GM20000 (cell line): ENCODE measurements at regions not wholly inside any gene's neighbourhood (a gene's known extent, or its start where the extent isn't known, plus 50 kb on each side); places are given as distances from the start of the nearest gene placed in this dataset.

Source experiments
- DNase-seq: peaks from one replicate; pipeline ENCODE4 v3.0.0; 2012; ENCODE audit warnings: low spot score
- TF ChIP-seq, protein P1 (sequence below): IDR thresholded peaks from 2 replicates; pipeline ENCODE4 v1.5.1; 2012; ENCODE audit warnings: mild to moderate bottlenecking, control low read depth; ENCODE audit errors: extremely low read depth, missing control alignments

DNA sequence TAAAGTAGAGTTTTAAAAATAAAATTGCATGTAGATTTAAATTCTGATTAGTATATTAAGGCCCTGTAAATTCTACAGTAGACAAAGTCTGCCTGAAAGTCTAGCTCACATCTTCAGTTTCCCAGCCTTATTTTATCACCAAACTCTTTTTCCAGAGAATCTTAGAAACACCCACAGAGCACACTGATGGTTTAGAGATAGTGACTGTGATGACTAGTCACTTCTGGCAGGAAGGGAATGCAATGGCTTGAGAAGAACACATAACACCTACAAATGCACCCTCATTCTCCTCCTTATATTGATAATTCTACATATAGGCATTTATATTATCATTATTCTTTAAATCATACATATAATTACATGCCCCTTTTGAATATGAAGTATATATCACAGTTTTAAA lies 232.9 kb downstream of the ARAP2 start:
- TF ChIP-seq, protein P1, sequence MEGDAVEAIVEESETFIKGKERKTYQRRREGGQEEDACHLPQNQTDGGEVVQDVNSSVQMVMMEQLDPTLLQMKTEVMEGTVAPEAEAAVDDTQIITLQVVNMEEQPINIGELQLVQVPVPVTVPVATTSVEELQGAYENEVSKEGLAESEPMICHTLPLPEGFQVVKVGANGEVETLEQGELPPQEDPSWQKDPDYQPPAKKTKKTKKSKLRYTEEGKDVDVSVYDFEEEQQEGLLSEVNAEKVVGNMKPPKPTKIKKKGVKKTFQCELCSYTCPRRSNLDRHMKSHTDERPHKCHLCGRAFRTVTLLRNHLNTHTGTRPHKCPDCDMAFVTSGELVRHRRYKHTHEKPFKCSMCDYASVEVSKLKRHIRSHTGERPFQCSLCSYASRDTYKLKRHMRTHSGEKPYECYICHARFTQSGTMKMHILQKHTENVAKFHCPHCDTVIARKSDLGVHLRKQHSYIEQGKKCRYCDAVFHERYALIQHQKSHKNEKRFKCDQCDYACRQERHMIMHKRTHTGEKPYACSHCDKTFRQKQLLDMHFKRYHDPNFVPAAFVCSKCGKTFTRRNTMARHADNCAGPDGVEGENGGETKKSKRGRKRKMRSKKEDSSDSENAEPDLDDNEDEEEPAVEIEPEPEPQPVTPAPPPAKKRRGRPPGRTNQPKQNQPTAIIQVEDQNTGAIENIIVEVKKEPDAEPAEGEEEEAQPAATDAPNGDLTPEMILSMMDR, result no peak
- no peak for DNase-seq

GRCh38 chr4:36012503-36012902 lies 231.8 kb downstream of the ARAP2 start:
- DNase-seq, result no peak
- TF ChIP-seq, protein P1, result no peak

GRCh38 chr4:36013206-36013605 lies 231.1 kb downstream of the ARAP2 start:
- TF ChIP-seq, protein P1, result no peak
- no peak for DNase-seq
